ENCODE measurements at regions not wholly inside any gene's neighbourhood (a gene's known extent, or its start where the extent isn't known, plus 50 kb on each side); places are given as distances from the start of the nearest gene placed in this dataset.

GRCh38 chr16:73248316-73248715 lies 200.4 kb upstream of the ZFHX3 start:
- H3K27me3 ChIP-seq (ENCODE audit: control insufficient read depth, insufficient read depth, low read length): no peaks in the 10 kb centered on the region
- DNase-seq: no peak
- no CpG with 5 or more reads among the region's 4 CpGs for WGBS (ENCODE audit: insufficient coverage, low lambda C conversion rate)
- no peaks in the 10 kb centered on the region for H3K36me3 ChIP-seq (ENCODE audit: control insufficient read depth, insufficient read depth, low read length)
- H3K4me1 ChIP-seq (ENCODE audit: control insufficient read depth, insufficient read depth, low read length): no peaks in the 10 kb centered on the region
- H3K27ac ChIP-seq (ENCODE audit: low read length): no peak overlapping the region
- H3K4me3 ChIP-seq (ENCODE audit: low read length): no peak overlapping the region
- H3K9me3 ChIP-seq (ENCODE audit: control insufficient read depth, low read depth, low read length): no peaks in the 10 kb centered on the region

DNA sequence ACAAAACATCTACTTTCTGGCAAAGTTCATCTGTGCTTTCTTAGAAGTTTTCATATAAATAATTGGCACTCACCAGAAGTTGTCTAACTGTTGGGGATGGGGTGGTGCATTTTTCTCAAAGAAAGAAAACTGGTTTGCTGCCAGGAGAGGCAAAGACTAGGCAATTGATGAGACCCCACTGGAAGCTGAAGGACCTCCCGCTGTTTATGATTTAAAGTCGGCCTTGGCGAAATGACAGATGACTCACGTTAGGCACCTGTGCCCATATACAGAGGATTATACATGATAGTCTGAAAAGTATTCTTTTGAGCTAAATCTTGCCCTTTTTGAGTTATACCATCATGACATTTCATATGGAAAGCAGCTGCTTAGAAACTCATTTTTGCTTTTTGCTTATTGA lies 193.0 kb upstream of the ZFHX3 start:
- Histone ChIP-seq H3K27ac (ENCODE audit: low read length) (no peak overlapping the region), H3K4me1 (ENCODE audit: control insufficient read depth, insufficient read depth, low read length) (no peaks in the 10 kb centered on the region), H3K36me3 (ENCODE audit: control insufficient read depth, insufficient read depth, low read length) (no peaks in the 10 kb centered on the region), H3K4me3 (ENCODE audit: low read length) (no peak overlapping the region), H3K9me3 (ENCODE audit: control insufficient read depth, low read depth, low read length) (no peaks in the 10 kb centered on the region), H3K27me3 (ENCODE audit: control insufficient read depth, insufficient read depth, low read length) (no peaks in the 10 kb centered on the region)
- no CpG with 5 or more reads among the region's 4 CpGs for WGBS (ENCODE audit: insufficient coverage, low lambda C conversion rate)
- DNase-seq: no peak

DNA sequence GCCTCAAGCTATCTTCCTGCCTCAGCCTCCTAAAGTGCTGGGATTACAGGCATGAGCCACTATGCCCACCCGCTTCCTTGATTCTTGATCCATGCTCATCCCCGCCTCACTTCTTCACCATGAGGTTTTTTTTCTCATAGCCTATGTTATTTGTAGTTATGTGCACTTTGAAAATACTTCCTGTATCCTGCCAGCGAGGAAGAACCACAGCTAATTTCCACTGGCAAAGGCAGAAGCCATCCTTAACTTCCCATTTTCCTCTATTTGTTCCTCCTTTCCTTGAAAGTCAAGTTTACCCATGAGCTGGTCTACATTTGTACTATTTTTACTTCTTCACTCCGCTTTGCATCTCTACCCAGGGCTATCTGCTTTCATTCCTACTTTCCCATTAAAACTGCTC lies 189.7 kb upstream of the ZFHX3 start:
- no peaks in the 10 kb centered on the region for H3K9me3 ChIP-seq (ENCODE audit: control insufficient read depth, low read depth, low read length)
- H3K4me3 ChIP-seq (ENCODE audit: low read length): no peak overlapping the region
- H3K4me1 ChIP-seq (ENCODE audit: control insufficient read depth, insufficient read depth, low read length): peaks cover 3% of the 10 kb centered on the region
- H3K27me3 ChIP-seq (ENCODE audit: control insufficient read depth, insufficient read depth, low read length): no peaks in the 10 kb centered on the region
- 92% methylated on average over 2 of the region's 4 CpGs for WGBS (ENCODE audit: insufficient coverage, low lambda C conversion rate)
- H3K27ac ChIP-seq (ENCODE audit: low read length): no peak overlapping the region
- no peak for DNase-seq
- no peaks in the 10 kb centered on the region for H3K36me3 ChIP-seq (ENCODE audit: control insufficient read depth, insufficient read depth, low read length)

GRCh38 chr16:73234496-73234895 lies 186.6 kb upstream of the ZFHX3 start:
- H3K4me3 ChIP-seq (ENCODE audit: low read length): no peak overlapping the region
- WGBS (ENCODE audit: insufficient coverage, low lambda C conversion rate): no CpG with 5 or more reads among the region's 5 CpGs
- no peak overlapping the region for H3K27ac ChIP-seq (ENCODE audit: low read length)
- H3K4me1 ChIP-seq (ENCODE audit: control insufficient read depth, insufficient read depth, low read length): peaks cover 6% of the 10 kb centered on the region
- no peaks in the 10 kb centered on the region for H3K9me3 ChIP-seq (ENCODE audit: control insufficient read depth, low read depth, low read length)
- no peak for DNase-seq
- H3K27me3 ChIP-seq (ENCODE audit: control insufficient read depth, insufficient read depth, low read length): peaks cover 2% of the 10 kb centered on the region
- no peaks in the 10 kb centered on the region for H3K36me3 ChIP-seq (ENCODE audit: control insufficient read depth, insufficient read depth, low read length)

GRCh38 chr16:73233846-73234424 lies 186.0 kb upstream of the ZFHX3 start:
- DNase-seq: no peak
- no peaks in the 10 kb centered on the region for H3K36me3 ChIP-seq (ENCODE audit: control insufficient read depth, insufficient read depth, low read length)
- H3K27me3 ChIP-seq (ENCODE audit: control insufficient read depth, insufficient read depth, low read length): peaks cover 2% of the 10 kb centered on the region
- no peak overlapping the region for H3K27ac ChIP-seq (ENCODE audit: low read length)
- WGBS (ENCODE audit: insufficient coverage, low lambda C conversion rate): 70% methylated on average over 3 of the region's 11 CpGs
- H3K4me1 ChIP-seq (ENCODE audit: control insufficient read depth, insufficient read depth, low read length): peaks cover 6% of the 10 kb centered on the region
- H3K9me3 ChIP-seq (ENCODE audit: control insufficient read depth, low read depth, low read length): no peaks in the 10 kb centered on the region
- H3K4me3 ChIP-seq (ENCODE audit: low read length): no peak overlapping the region

DNA sequence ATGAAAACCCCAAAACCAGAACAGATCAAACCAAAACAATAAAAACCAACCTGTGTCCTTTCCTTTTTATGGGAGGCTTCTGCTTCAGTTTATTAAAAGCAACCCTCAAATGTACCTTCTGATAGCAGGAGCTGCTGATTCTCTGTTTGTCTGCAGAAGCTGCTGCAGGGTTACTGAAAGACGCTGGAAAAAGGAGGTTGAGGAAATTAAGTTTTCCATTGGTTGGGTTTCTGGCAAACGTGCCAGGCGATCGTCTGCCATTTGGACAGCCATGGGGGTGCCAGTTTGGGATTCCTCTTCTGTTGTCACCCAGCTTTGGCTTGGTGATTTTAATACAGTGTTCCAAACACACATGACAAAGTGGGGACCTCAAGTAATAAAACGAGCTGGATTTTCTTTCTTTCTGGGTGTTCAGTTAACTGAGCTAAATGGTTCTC lies 185.4 kb upstream of the ZFHX3 start:
- no peak for DNase-seq
- Histone ChIP-seq H3K4me3 (ENCODE audit: low read length) (no peak overlapping the region), H3K27me3 (ENCODE audit: control insufficient read depth, insufficient read depth, low read length) (peaks cover 2% of the 10 kb centered on the region), H3K4me1 (ENCODE audit: control insufficient read depth, insufficient read depth, low read length) (peaks cover 6% of the 10 kb centered on the region), H3K36me3 (ENCODE audit: control insufficient read depth, insufficient read depth, low read length) (no peaks in the 10 kb centered on the region), H3K9me3 (ENCODE audit: control insufficient read depth, low read depth, low read length) (no peaks in the 10 kb centered on the region), H3K27ac (ENCODE audit: low read length) (no peak overlapping the region)
- WGBS (ENCODE audit: insufficient coverage, low lambda C conversion rate): no CpG with 5 or more reads among the region's 5 CpGs

- no peak overlapping the region for H3K27ac ChIP-seq (ENCODE audit: low read length)
- DNase-seq: peak; percentile 77 to 83
- H3K9me3 ChIP-seq (ENCODE audit: control insufficient read depth, low read depth, low read length): no peaks in the 10 kb centered on the region
- peaks cover 6% of the 10 kb centered on the region for H3K4me1 ChIP-seq (ENCODE audit: control insufficient read depth, insufficient read depth, low read length)
- WGBS (ENCODE audit: insufficient coverage, low lambda C conversion rate): 70% methylated on average over 12 of the region's 27 CpGs
- H3K27me3 ChIP-seq (ENCODE audit: control insufficient read depth, insufficient read depth, low read length): peaks cover 2% of the 10 kb centered on the region
- no peak overlapping the region for H3K4me3 ChIP-seq (ENCODE audit: low read length)
- H3K36me3 ChIP-seq (ENCODE audit: control insufficient read depth, insufficient read depth, low read length): no peaks in the 10 kb centered on the region
These were observed 184.8 kb upstream of the ZFHX3 start for GRCh38 chr16:73232555-73233328.

- Histone ChIP-seq H3K36me3 (ENCODE audit: control insufficient read depth, insufficient read depth, low read length) (no peaks in the 10 kb centered on the region), H3K9me3 (ENCODE audit: control insufficient read depth, low read depth, low read length) (no peaks in the 10 kb centered on the region), H3K4me3 (ENCODE audit: low read length) (no peak overlapping the region), H3K27ac (ENCODE audit: low read length) (no peak overlapping the region), H3K4me1 (ENCODE audit: control insufficient read depth, insufficient read depth, low read length) (peaks cover 6% of the 10 kb centered on the region), H3K27me3 (ENCODE audit: control insufficient read depth, insufficient read depth, low read length) (peaks cover 2% of the 10 kb centered on the region)
- no peak for DNase-seq
- 78% methylated on average over 5 of the region's 26 CpGs for WGBS (ENCODE audit: insufficient coverage, low lambda C conversion rate)
These were observed 184.1 kb upstream of the ZFHX3 start for GRCh38 chr16:73231944-73232554.

- no peak overlapping the region for H3K4me3 ChIP-seq (ENCODE audit: low read length)
- H3K9me3 ChIP-seq (ENCODE audit: control insufficient read depth, low read depth, low read length): no peaks in the 10 kb centered on the region
- no peaks in the 10 kb centered on the region for H3K36me3 ChIP-seq (ENCODE audit: control insufficient read depth, insufficient read depth, low read length)
- 100% methylated on average over 1 of the region's 11 CpGs for WGBS (ENCODE audit: insufficient coverage, low lambda C conversion rate)
- DNase-seq: no peak
- H3K27ac ChIP-seq (ENCODE audit: low read length): no peak overlapping the region
- peaks cover 6% of the 10 kb centered on the region for H3K4me1 ChIP-seq (ENCODE audit: control insufficient read depth, insufficient read depth, low read length)
- H3K27me3 ChIP-seq (ENCODE audit: control insufficient read depth, insufficient read depth, low read length): peaks cover 2% of the 10 kb centered on the region
These were observed 183.5 kb upstream of the ZFHX3 start for GRCh38 chr16:73231379-73231778.

DNA sequence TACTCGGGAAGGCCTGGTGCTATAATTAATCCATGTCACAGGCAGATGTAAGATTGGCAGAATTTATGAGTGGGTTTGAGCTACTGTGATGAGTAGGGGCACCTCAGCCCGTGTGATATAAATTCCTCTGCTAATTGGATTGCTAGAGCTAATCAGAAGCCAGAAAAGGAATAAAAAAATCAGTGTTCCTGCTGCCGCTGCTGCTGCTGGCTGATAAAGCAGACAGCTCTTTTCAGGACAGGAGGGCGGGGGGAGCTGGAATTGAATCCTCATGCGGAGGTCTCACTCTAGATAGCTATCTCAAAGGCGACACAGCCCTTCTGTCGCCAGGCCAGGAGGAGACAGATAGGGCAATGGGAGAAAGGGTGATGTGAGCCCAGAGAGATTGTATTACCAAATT lies 182.7 kb upstream of the ZFHX3 start:
- WGBS (ENCODE audit: insufficient coverage, low lambda C conversion rate): no CpG with 5 or more reads among the region's 7 CpGs
- H3K27me3 ChIP-seq (ENCODE audit: control insufficient read depth, insufficient read depth, low read length): peaks cover 2% of the 10 kb centered on the region
- no peak for DNase-seq

More for the DNA sequence above, 182.7 kb upstream of the ZFHX3 start:
- H3K4me1 ChIP-seq (ENCODE audit: control insufficient read depth, insufficient read depth, low read length): peaks cover 6% of the 10 kb centered on the region
- no peak overlapping the region for H3K4me3 ChIP-seq (ENCODE audit: low read length)
- H3K36me3 ChIP-seq (ENCODE audit: control insufficient read depth, insufficient read depth, low read length): no peaks in the 10 kb centered on the region
- no peaks in the 10 kb centered on the region for H3K9me3 ChIP-seq (ENCODE audit: control insufficient read depth, low read depth, low read length)
- no peak overlapping the region for H3K27ac ChIP-seq (ENCODE audit: low read length)

All from large intestine (tissue), 3 donors.